ENCODE measurements at regions not wholly inside any gene's neighbourhood (a gene's known extent, or its start where the extent isn't known, plus 50 kb on each side); places are given as distances from the start of the nearest gene placed in this dataset.

- H3K79me2 ChIP-seq (ENCODE audit: insufficient read depth, low read length): no peaks in the 10 kb centered on the region
- no peak overlapping the region for H3K4me2 ChIP-seq (ENCODE audit: low read length)
- no peak overlapping the region for H3K4me3 ChIP-seq (replicated peaks in 1 of 2; ENCODE audit: low read depth in 1 of 2, low read length in 2 of 2)
- H3K27me3 ChIP-seq (ENCODE audit: insufficient read depth, low read length): peaks cover 31% of the 10 kb centered on the region
- no peak for ATAC-seq
- ChIA-PET POLR2A (no interaction called here), CTCF (no interaction called here), RAD21 (ENCODE audit: low non-redundant PET in 1 of 2, low total read pairs in 2 of 2, uncharacterized antibody in 2 of 2, unreplicated experiment in 2 of 2) (no interaction called here)
- no peaks in the 10 kb centered on the region for H4K20me1 ChIP-seq (ENCODE audit: insufficient read depth)
- no peak overlapping the region for H3K9ac ChIP-seq (ENCODE audit: low read length)
- H3K36me3 ChIP-seq (ENCODE audit: control insufficient read depth in 1 of 2, insufficient read depth in 2 of 2, low read length in 2 of 2): no peaks in the 10 kb centered on the region
- DNase-seq (ENCODE audit: low read depth, low spot score): no peak
- no peaks in the 10 kb centered on the region for H3K9me3 ChIP-seq (ENCODE audit: control insufficient read depth in 1 of 2, insufficient read depth in 1 of 2, low read depth in 1 of 2, low read length in 2 of 2)
- no peak for TF ChIP-seq POLR2A (IDR thresholded peaks at IDR 0.05; ENCODE audit: borderline replicate concordance, extremely low read depth, insufficient read depth, insufficient read length)
- no peak for TF ChIP-seq SIN3A (IDR thresholded peaks at IDR 0.05; ENCODE audit: low read depth)
- no peak for TF ChIP-seq YY1 (IDR thresholded peaks at IDR 0.05; ENCODE audit: extremely low read depth, insufficient replicate concordance, low read depth, low read length)
- no peak for TF ChIP-seq ELF1 (IDR thresholded peaks at IDR 0.05; ENCODE audit: borderline replicate concordance, low read depth)
- TF ChIP-seq CBX3 (IDR thresholded peaks at IDR 0.05; ENCODE audit: low read depth): no peak
- TF ChIP-seq RAD21 (IDR thresholded peaks at IDR 0.05; ENCODE audit: low read depth): no peak
- TF ChIP-seq REST (IDR thresholded peaks at IDR 0.05; ENCODE audit: low read depth): no peak
- no peak for TF ChIP-seq JUND (IDR thresholded peaks at IDR 0.05)
- no peak for TF ChIP-seq SRF (IDR thresholded peaks at IDR 0.05; ENCODE audit: low read depth)
- TF ChIP-seq EZH2 (IDR thresholded peaks at IDR 0.05): no peak
- no peak for TF ChIP-seq ATF3 (IDR thresholded peaks at IDR 0.05)
- TF ChIP-seq ZFX (IDR thresholded peaks at IDR 0.05): no peak
- intact Hi-C loops (cut with micrococcal nuclease): no loop called here
- H2AFZ ChIP-seq (ENCODE audit: low read depth, low read length, poor library complexity, severe bottlenecking): no peak overlapping the region
- no peaks in the 10 kb centered on the region for H3K4me1 ChIP-seq (ENCODE audit: control insufficient read depth in 1 of 2, insufficient read depth in 2 of 2, low read length in 2 of 2)
- no TSS peak for BruUV-seq (replicated peaks)
- H3K27ac ChIP-seq (ENCODE audit: low read depth, low read length): no peak overlapping the region
- no peaks in the 10 kb centered on the region for H3K9me2 ChIP-seq (ENCODE audit: insufficient read depth)
These were observed 318.9 kb downstream of the OMA1 start for GRCh38 chr1:58227604-58228003.
